NB4 (cell line): ENCODE measurements at regions not wholly inside any gene's neighbourhood (a gene's known extent, or its start where the extent isn't known, plus 50 kb on each side); places are given as distances from the start of the nearest gene placed in this dataset.

ENCODE experiments used
- POLR2A ChIP-seq: IDR thresholded peaks from 2 replicates; pipeline ENCODE4 v1.6.1; 2011; ENCODE audit warnings: mild to moderate bottlenecking; ENCODE audit not compliant: insufficient read length; ENCODE audit errors: extremely low read depth
- TF ChIP-seq, protein P1 (sequence below): IDR thresholded peaks from one replicate; pipeline ENCODE4 v1.5.1; 2012; ENCODE audit warnings: low read depth, low read length

- no peak for TF ChIP-seq POLR2A
- TF ChIP-seq, protein P1, sequence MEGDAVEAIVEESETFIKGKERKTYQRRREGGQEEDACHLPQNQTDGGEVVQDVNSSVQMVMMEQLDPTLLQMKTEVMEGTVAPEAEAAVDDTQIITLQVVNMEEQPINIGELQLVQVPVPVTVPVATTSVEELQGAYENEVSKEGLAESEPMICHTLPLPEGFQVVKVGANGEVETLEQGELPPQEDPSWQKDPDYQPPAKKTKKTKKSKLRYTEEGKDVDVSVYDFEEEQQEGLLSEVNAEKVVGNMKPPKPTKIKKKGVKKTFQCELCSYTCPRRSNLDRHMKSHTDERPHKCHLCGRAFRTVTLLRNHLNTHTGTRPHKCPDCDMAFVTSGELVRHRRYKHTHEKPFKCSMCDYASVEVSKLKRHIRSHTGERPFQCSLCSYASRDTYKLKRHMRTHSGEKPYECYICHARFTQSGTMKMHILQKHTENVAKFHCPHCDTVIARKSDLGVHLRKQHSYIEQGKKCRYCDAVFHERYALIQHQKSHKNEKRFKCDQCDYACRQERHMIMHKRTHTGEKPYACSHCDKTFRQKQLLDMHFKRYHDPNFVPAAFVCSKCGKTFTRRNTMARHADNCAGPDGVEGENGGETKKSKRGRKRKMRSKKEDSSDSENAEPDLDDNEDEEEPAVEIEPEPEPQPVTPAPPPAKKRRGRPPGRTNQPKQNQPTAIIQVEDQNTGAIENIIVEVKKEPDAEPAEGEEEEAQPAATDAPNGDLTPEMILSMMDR = no peak
Measured at GRCh38 chr2:13905831-13906230, 726.7 kb upstream of the LRATD1 start.
